ENCODE measurements at regions not wholly inside any gene's neighbourhood (a gene's known extent, or its start where the extent isn't known, plus 50 kb on each side); places are given as distances from the start of the nearest gene placed in this dataset.

- no peak overlapping the region for H3K4me3 ChIP-seq (ENCODE audit: low read depth, low read length)
- TF ChIP-seq, protein P1, sequence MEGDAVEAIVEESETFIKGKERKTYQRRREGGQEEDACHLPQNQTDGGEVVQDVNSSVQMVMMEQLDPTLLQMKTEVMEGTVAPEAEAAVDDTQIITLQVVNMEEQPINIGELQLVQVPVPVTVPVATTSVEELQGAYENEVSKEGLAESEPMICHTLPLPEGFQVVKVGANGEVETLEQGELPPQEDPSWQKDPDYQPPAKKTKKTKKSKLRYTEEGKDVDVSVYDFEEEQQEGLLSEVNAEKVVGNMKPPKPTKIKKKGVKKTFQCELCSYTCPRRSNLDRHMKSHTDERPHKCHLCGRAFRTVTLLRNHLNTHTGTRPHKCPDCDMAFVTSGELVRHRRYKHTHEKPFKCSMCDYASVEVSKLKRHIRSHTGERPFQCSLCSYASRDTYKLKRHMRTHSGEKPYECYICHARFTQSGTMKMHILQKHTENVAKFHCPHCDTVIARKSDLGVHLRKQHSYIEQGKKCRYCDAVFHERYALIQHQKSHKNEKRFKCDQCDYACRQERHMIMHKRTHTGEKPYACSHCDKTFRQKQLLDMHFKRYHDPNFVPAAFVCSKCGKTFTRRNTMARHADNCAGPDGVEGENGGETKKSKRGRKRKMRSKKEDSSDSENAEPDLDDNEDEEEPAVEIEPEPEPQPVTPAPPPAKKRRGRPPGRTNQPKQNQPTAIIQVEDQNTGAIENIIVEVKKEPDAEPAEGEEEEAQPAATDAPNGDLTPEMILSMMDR (IDR thresholded peaks at IDR 0.05; ENCODE audit: borderline replicate concordance, insufficient read depth, low read depth, low read length) = no peak
Measured at GRCh38 chr20:57062241-57062640, 204.2 kb downstream of the BMP7 start.

DNA sequence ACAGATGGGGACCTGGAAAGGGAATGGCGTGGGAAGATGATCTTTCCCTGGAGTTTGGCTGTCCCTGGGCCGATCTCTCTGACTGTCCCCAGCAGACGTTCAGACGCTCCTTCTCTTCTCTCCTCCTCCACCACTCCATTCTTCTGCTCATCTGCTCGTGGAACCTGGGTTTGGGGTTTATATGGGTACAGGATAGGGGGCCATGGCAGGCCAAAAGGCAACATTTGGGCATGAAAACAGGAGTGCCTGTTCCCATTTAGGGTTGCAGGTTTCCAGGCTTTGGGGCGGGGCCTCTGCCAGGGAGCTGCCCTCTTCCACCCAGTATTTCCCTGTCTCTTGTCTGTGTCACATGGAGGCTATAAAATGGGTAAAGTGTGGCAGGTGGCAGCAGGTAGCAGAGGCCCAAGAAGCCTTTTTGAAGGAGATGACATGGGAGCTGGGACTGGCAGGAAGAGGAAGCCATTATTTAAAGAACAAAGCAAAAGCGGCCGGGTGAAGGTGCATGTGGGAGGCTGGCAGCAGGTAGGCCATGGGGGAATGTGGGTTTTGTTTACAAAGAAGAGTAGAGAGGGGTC lies 203.7 kb downstream of the BMP7 start:
- H3K4me3 ChIP-seq (ENCODE audit: low read depth, low read length) = no peak overlapping the region
- TF ChIP-seq, protein P1 (IDR thresholded peaks at IDR 0.05; ENCODE audit: borderline replicate concordance, insufficient read depth, low read depth, low read length) = no peak

DNA sequence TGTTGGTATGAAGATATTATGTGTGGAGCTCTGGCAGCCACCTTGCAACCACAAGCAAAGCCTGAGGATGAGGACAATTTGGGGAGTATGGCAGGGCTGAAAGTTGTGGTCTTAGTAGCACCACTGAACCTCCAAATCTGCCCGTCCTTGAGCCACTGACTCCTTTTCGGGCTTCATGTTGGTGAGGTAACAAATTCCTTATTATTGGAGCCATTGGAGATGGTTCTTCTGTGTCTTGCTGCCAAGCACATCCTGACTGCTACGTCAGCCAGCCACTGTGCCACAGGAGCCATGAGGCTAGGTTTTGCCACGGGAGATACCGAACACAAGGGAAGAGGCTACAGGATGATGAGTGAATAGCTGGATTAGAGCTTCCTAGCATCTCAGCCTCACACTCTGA lies 201.6 kb downstream of the BMP7 start:
- TF ChIP-seq, protein P1 (IDR thresholded peaks at IDR 0.05; ENCODE audit: borderline replicate concordance, insufficient read depth, low read depth, low read length) = no peak
- H3K4me3 ChIP-seq (ENCODE audit: low read depth, low read length) = no peak overlapping the region

- TF ChIP-seq, protein P1 (IDR thresholded peaks at IDR 0.05; ENCODE audit: borderline replicate concordance, insufficient read depth, low read depth, low read length) = no peak
- no peak overlapping the region for H3K4me3 ChIP-seq (ENCODE audit: low read depth, low read length)
Measured at GRCh38 chr20:57065646-57066045, 200.8 kb downstream of the BMP7 start.

GRCh38 chr20:57066126-57066900 lies 200.1 kb downstream of the BMP7 start:
- no peak overlapping the region for H3K4me3 ChIP-seq (ENCODE audit: low read depth, low read length)
- TF ChIP-seq, protein P1 (IDR thresholded peaks at IDR 0.05; ENCODE audit: borderline replicate concordance, insufficient read depth, low read depth, low read length) = no peak

DNA sequence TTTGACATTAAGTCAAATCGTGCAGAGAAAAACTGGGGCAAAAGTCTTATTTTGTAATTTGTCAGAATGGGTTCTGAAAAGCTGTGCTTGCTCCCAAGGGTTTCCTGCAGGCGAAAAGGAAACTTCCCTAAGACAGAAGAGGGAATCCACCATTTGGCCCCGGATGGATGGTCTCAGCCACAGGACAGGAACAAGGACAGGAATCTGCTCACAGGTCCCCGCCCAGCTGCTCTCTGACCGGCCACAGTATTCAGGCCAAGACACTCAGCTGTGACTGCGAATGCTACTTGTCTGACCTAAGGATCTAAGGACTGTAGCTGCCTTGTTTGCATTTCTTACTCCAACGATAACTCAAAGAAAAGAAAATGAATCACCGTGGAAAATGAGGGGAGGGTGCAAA lies 197.0 kb downstream of the BMP7 start:
- no peak overlapping the region for H3K4me3 ChIP-seq (ENCODE audit: low read depth, low read length)
- TF ChIP-seq, protein P1 (IDR thresholded peaks at IDR 0.05; ENCODE audit: borderline replicate concordance, insufficient read depth, low read depth, low read length) = no peak

DNA sequence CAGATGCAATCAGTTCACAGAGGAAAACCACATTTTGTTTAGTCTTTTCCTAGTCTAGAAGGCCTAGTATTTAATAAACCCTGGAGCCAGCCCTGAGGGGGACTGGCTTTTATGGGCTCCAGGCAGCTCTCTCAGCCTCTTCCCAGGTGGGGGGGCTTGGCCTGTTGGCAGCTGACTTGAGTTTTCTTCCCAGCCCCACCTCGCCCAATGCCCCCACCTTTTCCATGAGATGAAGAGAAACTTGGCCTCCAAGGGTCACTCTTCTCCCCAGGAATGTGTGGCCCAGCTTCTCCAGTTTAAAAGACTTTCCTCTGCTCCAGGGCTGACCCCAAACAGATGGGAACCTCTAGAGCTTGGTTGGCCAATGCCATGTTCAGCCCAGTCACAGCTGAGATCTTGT lies 196.1 kb downstream of the BMP7 start:
- TF ChIP-seq, protein P1 (IDR thresholded peaks at IDR 0.05; ENCODE audit: borderline replicate concordance, insufficient read depth, low read depth, low read length) = no peak

More for the DNA sequence above, 196.1 kb downstream of the BMP7 start:
- no peak overlapping the region for H3K4me3 ChIP-seq (ENCODE audit: low read depth, low read length)
